GM23338 (cell line): ENCODE measurements at regions not wholly inside any gene's neighbourhood (a gene's known extent, or its start where the extent isn't known, plus 50 kb on each side); places are given as distances from the start of the nearest gene placed in this dataset.

Experiments used
- ATAC-seq: fragments of 200-7000 bp; cut with Tn5 transposase; 3 replicates; pipeline ENCODE4 v1.9.1; 2020
- DNase-seq: peaks from one replicate; pipeline ENCODE4 v3.0.0-alpha.2; 2015; ENCODE audit warnings: low spot score
- H2AFZ ChIP-seq: fragments of 200-600 bp; sonication (generic); 2 replicates; pipeline ENCODE4 v1.8.0; 2016; ENCODE audit warnings: antibody characterized with exemption, mild to moderate bottlenecking, moderate library complexity
- H3F3A ChIP-seq: fragments of 200-600 bp; sonication (generic); replicated peaks from 2 replicates; pipeline ENCODE4 v1.8.0; 2017; ENCODE audit warnings: antibody characterized with exemption, mixed run types, low read depth
- H3K27ac ChIP-seq: fragments of 200-600 bp; sonication (generic); 2 replicates; pipeline ENCODE4 v1.6.1; 2016; ENCODE audit warnings: low read depth
- H3K27me3 ChIP-seq: fragments of 200-600 bp; sonication (generic); 2 replicates; pipeline ENCODE4 v1.8.0; 2016; ENCODE audit warnings: mild to moderate bottlenecking, mixed run types, moderate library complexity; ENCODE audit not compliant: insufficient read depth
- H3K36me3 ChIP-seq: fragments of 200-600 bp; sonication (generic); 2 replicates; pipeline ENCODE4 v1.8.0; 2016; ENCODE audit warnings: mild to moderate bottlenecking; ENCODE audit not compliant: insufficient read depth
- H3K4me1 ChIP-seq: fragments of 200-600 bp; sonication (generic); 2 replicates; pipeline ENCODE4 v1.8.0; 2016; ENCODE audit warnings: mild to moderate bottlenecking, moderate library complexity; ENCODE audit not compliant: insufficient read depth
- H3K4me2 ChIP-seq: fragments of 200-600 bp; sonication (generic); 2 replicates; pipeline ENCODE4 v1.7.1; 2017; ENCODE audit warnings: mixed run types
- H3K4me3 ChIP-seq: fragments of 200-600 bp; sonication (generic); 2 replicates; pipeline ENCODE4 v1.6.1; 2016; ENCODE audit warnings: mixed run types
- H3K79me2 ChIP-seq: fragments of 200-600 bp; sonication (generic); replicated peaks from 2 replicates; pipeline ENCODE4 v1.8.0; 2017; ENCODE audit warnings: mild to moderate bottlenecking; ENCODE audit not compliant: insufficient read depth
- H3K9me2 ChIP-seq: fragments of 200-600 bp; sonication (generic); 2 replicates; pipeline ENCODE4 v1.8.0; 2017; ENCODE audit not compliant: insufficient read depth
- H4K20me1 ChIP-seq: fragments of 200-600 bp; sonication (generic); replicated peaks from 2 replicates; pipeline ENCODE4 v1.8.0; 2017; ENCODE audit warnings: mild to moderate bottlenecking; ENCODE audit not compliant: insufficient read depth
- H3K27ac Mint-ChIP-seq: 2 replicates; pipeline ENCODE4 v1.8.0; 2020; ENCODE audit warnings: inconsistent platforms, mild to moderate bottlenecking, moderate library complexity, mixed read lengths
- H3K27me3 Mint-ChIP-seq: 3 replicates; pipeline ENCODE4 v1.8.0; 2022; ENCODE audit warnings: low read depth, mild to moderate bottlenecking, moderate library complexity, mixed read lengths, inconsistent platforms; ENCODE audit not compliant: insufficient read depth, poor library complexity
- H3K36me3 Mint-ChIP-seq: 3 replicates; pipeline ENCODE4 v1.8.0; 2021; ENCODE audit warnings: low read depth, mild to moderate bottlenecking, inconsistent platforms, moderate library complexity, mixed read lengths
- H3K4me1 Mint-ChIP-seq: 3 replicates; pipeline ENCODE4 v1.8.0; 2020; ENCODE audit warnings: mild to moderate bottlenecking, inconsistent platforms, mixed read lengths
- H3K4me3 Mint-ChIP-seq: 3 replicates; pipeline ENCODE4 v1.8.0; 2021; ENCODE audit warnings: moderate library complexity, mild to moderate bottlenecking, inconsistent platforms, mixed read lengths
- H3K9me3 Mint-ChIP-seq: 3 replicates; pipeline ENCODE4 v1.8.0; 2020; ENCODE audit warnings: moderate library complexity, mild to moderate bottlenecking, inconsistent platforms, mixed read lengths
- CTCF ChIP-seq, 2 experiments: fragments of 200-600 bp in 1 of 2; sonication (generic) in 1 of 2; conservative IDR thresholded peaks; 2 replicates each; pipeline versions ENCODE4 v1.5.1 to v1.6.1; 2016 to 2017; ENCODE audit warnings: antibody characterized with exemption in 2 of 2, low read depth in 2 of 2, mild to moderate bottlenecking in 2 of 2, moderate library complexity in 1 of 2
- NANOG ChIP-seq: IDR thresholded peaks from 2 replicates; pipeline ENCODE4 v1.6.1; 2016; ENCODE audit warnings: antibody characterized with exemption, borderline replicate concordance
- REST ChIP-seq: IDR thresholded peaks from one replicate; pipeline ENCODE4 v1.6.1; 2018; ENCODE audit warnings: antibody characterized with exemption; ENCODE audit not compliant: unreplicated experiment
- STAT1 ChIP-seq: IDR thresholded peaks from one replicate; pipeline ENCODE4 v1.6.1; 2016; ENCODE audit warnings: antibody characterized with exemption; ENCODE audit not compliant: unreplicated experiment
- ZNF331 ChIP-seq: fragments of 250-450 bp; sonication (Bioruptor Pico); IDR thresholded peaks from 2 replicates; pipeline ENCODE4 v1.5.0; 2020; ENCODE audit warnings: low read depth, mild to moderate bottlenecking, moderate library complexity
- ZNF462 ChIP-seq: fragments of 250-450 bp; sonication (Bioruptor Pico); IDR thresholded peaks from 2 replicates; pipeline ENCODE4 v1.5.0; 2020; ENCODE audit warnings: mild to moderate bottlenecking, moderate library complexity

GRCh38 chr16:72255786-72256185, 83.8 kb upstream of the PMFBP1 start:
- peaks cover 14% of the 10 kb centered on the region for H3K4me1 Mint-ChIP-seq
- no peak overlapping the region for H3K27ac ChIP-seq
- H3K27me3 Mint-ChIP-seq = no peaks in the 10 kb centered on the region
- H3K9me3 Mint-ChIP-seq = no peaks in the 10 kb centered on the region
- ATAC-seq (no peak), DNase-seq (no peak)
- no peaks in the 10 kb centered on the region for H3F3A ChIP-seq
- H3K4me3 ChIP-seq = no peak overlapping the region
- H3K27me3 ChIP-seq = no peaks in the 10 kb centered on the region
- no peak overlapping the region for H3K27ac Mint-ChIP-seq
- no peaks in the 10 kb centered on the region for H4K20me1 ChIP-seq
- no peaks in the 10 kb centered on the region for H3K36me3 Mint-ChIP-seq
- 0 out of 2 replicates have a peak, but pooled peaks cover 2% of the 10 kb centered on the region for H3K36me3 ChIP-seq
- no peak overlapping the region for H2AFZ ChIP-seq
- H3K79me2 ChIP-seq = no peaks in the 10 kb centered on the region
- no peak overlapping the region for H3K4me2 ChIP-seq
- TF ChIP-seq ZNF331 (CRISPR knock-in tag) (no peak), STAT1 (no peak), REST (no peak)
- peaks cover 6% of the 10 kb centered on the region for H3K9me2 ChIP-seq
- no peak overlapping the region for H3K4me3 Mint-ChIP-seq
- H3K4me1 ChIP-seq = peaks cover 8% of the 10 kb centered on the region

GRCh38 chr16:72247821-72248253, 75.9 kb upstream of the PMFBP1 start:
- H3K9me3 Mint-ChIP-seq = no peaks in the 10 kb centered on the region
- ATAC-seq = no peak

More at GRCh38 chr16:72247821-72248253, 75.9 kb upstream of the PMFBP1 start:
- Histone ChIP-seq H3K27me3 (no peaks in the 10 kb centered on the region), H3K27ac (no peak overlapping the region), H2AFZ (no peak overlapping the region), H3K36me3 (no peaks in the 10 kb centered on the region), H4K20me1 (no peaks in the 10 kb centered on the region), H3F3A (no peaks in the 10 kb centered on the region), H3K9me2 (no peaks in the 10 kb centered on the region), H3K4me1 (no peaks in the 10 kb centered on the region), H3K4me2 (no peak overlapping the region), H3K79me2 (no peaks in the 10 kb centered on the region), H3K4me3 (no peak overlapping the region)
- no peaks in the 10 kb centered on the region for H3K36me3 Mint-ChIP-seq
- H3K4me3 Mint-ChIP-seq = no peak overlapping the region
- no peak for DNase-seq
- H3K27ac Mint-ChIP-seq = no peak overlapping the region
- 0 out of 3 replicates have a peak, but pooled peaks cover 2% of the 10 kb centered on the region for H3K4me1 Mint-ChIP-seq
- peaks cover 2% of the 10 kb centered on the region for H3K27me3 Mint-ChIP-seq
- TF ChIP-seq NANOG = no peak
- TF ChIP-seq ZNF462 (CRISPR knock-in tag) = no peak
- no peak for TF ChIP-seq CTCF (conservative IDR thresholded peaks at IDR 0.05; ENCODE audit: low read depth in 2 of 2)
